ENCODE measurements at regions not wholly inside any gene's neighbourhood (a gene's known extent, or its start where the extent isn't known, plus 50 kb on each side); places are given as distances from the start of the nearest gene placed in this dataset.

DNA sequence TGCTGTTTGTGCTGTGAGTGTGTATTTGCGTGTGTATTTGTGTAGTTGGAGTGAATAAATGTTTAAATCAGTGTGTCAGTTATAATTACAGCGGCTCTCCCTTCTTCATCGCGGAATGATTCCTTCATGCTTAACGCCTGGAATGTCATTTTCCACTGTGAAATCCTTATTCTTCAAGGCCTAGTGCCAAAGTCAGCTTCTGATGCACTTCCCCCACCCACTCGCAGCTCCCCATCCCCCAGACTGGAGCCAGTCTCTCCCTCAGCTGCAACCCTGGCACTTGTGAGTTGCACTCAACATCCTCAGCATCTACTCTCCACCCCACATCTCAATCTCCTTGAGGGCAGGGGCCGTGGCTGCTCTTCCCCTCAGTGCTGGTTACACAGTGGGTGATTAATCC is 583.0 kb downstream of the BCOR start:
- Histone ChIP-seq H3K36me3 (ENCODE audit: control insufficient read depth, insufficient read depth, low read length) (no peaks in the 10 kb centered on the region), H3K27me3 (replicated peaks; ENCODE audit: control insufficient read depth, insufficient read depth, low read length) (no peaks in the 10 kb centered on the region), H3K9me3 (no peaks in the 10 kb centered on the region), H3K4me3 (ENCODE audit: low read depth, low read length) (no peak overlapping the region), H3K4me1 (no peaks in the 10 kb centered on the region)
- Mint-ChIP-seq H3K27ac (ENCODE audit: unreplicated experiment) (no peak overlapping the region), H3K27me3 (ENCODE audit: insufficient read depth, unreplicated experiment) (no peaks in the 10 kb centered on the region), H3K9me3 (ENCODE audit: unreplicated experiment) (no peaks in the 10 kb centered on the region), H3K4me1 (ENCODE audit: low read depth, unreplicated experiment) (no peaks in the 10 kb centered on the region), H3K36me3 (ENCODE audit: insufficient read depth, unreplicated experiment) (no peaks in the 10 kb centered on the region), H3K4me3 (ENCODE audit: unreplicated experiment) (no peak overlapping the region)
- TF ChIP-seq, protein P1, sequence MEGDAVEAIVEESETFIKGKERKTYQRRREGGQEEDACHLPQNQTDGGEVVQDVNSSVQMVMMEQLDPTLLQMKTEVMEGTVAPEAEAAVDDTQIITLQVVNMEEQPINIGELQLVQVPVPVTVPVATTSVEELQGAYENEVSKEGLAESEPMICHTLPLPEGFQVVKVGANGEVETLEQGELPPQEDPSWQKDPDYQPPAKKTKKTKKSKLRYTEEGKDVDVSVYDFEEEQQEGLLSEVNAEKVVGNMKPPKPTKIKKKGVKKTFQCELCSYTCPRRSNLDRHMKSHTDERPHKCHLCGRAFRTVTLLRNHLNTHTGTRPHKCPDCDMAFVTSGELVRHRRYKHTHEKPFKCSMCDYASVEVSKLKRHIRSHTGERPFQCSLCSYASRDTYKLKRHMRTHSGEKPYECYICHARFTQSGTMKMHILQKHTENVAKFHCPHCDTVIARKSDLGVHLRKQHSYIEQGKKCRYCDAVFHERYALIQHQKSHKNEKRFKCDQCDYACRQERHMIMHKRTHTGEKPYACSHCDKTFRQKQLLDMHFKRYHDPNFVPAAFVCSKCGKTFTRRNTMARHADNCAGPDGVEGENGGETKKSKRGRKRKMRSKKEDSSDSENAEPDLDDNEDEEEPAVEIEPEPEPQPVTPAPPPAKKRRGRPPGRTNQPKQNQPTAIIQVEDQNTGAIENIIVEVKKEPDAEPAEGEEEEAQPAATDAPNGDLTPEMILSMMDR (IDR thresholded peaks at IDR 0.05; ENCODE audit: insufficient read depth in 1 of 2, low read depth in 1 of 2, low read length in 1 of 2, severe bottlenecking in 1 of 2, unreplicated experiment in 1 of 2) = no peak
- DNase-seq = no peak
- CTCF ChIA-PET = no interaction called here
- no TSS peak for BruUV-seq (replicated peaks)
- intact Hi-C loops (cut with micrococcal nuclease; ENCODE audit: unreplicated experiment) = no loop called here
- POLR2A ChIA-PET = no interaction called here

- Histone ChIP-seq H3K36me3 (ENCODE audit: control insufficient read depth, insufficient read depth, low read length) (no peaks in the 10 kb centered on the region), H3K9me3 (no peaks in the 10 kb centered on the region), H3K4me3 (ENCODE audit: low read depth, low read length) (no peak overlapping the region), H3K4me1 (no peaks in the 10 kb centered on the region), H3K27me3 (replicated peaks; ENCODE audit: control insufficient read depth, insufficient read depth, low read length) (no peaks in the 10 kb centered on the region)
- no TSS peak for BruUV-seq (replicated peaks)
- no peaks in the 10 kb centered on the region for H3K4me1 Mint-ChIP-seq (ENCODE audit: low read depth, unreplicated experiment)
- no peak overlapping the region for H3K27ac Mint-ChIP-seq (ENCODE audit: unreplicated experiment)
- intact Hi-C loops (cut with micrococcal nuclease; ENCODE audit: unreplicated experiment) = no loop called here
- H3K9me3 Mint-ChIP-seq (ENCODE audit: unreplicated experiment) = no peaks in the 10 kb centered on the region
- TF ChIP-seq, protein P1 (IDR thresholded peaks at IDR 0.05; ENCODE audit: insufficient read depth in 1 of 2, low read depth in 1 of 2, low read length in 1 of 2, severe bottlenecking in 1 of 2, unreplicated experiment in 1 of 2) = no peak
- ChIA-PET CTCF (no interaction called here), POLR2A (no interaction called here)
- H3K36me3 Mint-ChIP-seq (ENCODE audit: insufficient read depth, unreplicated experiment) = no peaks in the 10 kb centered on the region
- no peak for DNase-seq
- no peak overlapping the region for H3K4me3 Mint-ChIP-seq (ENCODE audit: unreplicated experiment)
- peaks cover 3% of the 10 kb centered on the region for H3K27me3 Mint-ChIP-seq (ENCODE audit: insufficient read depth, unreplicated experiment)
Observed at GRCh38 chrX:39516427-39516841, 581.3 kb downstream of the BCOR start.

DNA sequence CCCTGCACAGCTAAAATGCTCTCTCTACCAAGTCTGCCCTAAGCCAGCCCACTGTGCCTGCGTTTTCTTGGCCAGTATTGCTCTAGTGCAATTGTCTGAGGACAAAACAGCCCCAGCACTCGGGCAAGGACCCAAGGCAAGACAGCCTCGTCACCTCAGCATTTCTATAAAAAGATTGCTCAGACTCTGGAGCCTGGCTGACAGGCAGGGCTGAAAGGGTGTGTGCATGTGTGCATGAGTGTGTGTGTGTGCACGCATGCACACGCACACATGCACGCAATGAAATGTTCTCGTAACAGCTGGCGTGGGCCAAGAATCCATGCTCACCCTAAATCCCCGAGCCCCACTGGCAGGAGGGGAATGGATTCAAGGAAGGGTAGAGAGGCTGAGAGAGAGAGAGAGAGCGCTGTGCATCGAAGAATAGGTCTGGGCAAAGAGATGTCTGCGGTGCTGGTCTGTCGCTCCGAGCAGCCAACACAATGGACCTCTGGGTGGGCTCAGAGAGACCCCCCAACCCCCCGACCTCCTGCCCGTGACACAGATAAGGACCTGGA is 579.2 kb downstream of the BCOR start:
- no peaks in the 10 kb centered on the region for H3K27me3 ChIP-seq (replicated peaks; ENCODE audit: control insufficient read depth, insufficient read depth, low read length)
- Mint-ChIP-seq H3K27me3 (ENCODE audit: insufficient read depth, unreplicated experiment) (peaks cover 3% of the 10 kb centered on the region), H3K4me1 (ENCODE audit: low read depth, unreplicated experiment) (no peaks in the 10 kb centered on the region), H3K9me3 (ENCODE audit: unreplicated experiment) (no peaks in the 10 kb centered on the region), H3K27ac (ENCODE audit: unreplicated experiment) (no peak overlapping the region), H3K4me3 (ENCODE audit: unreplicated experiment) (no peak overlapping the region), H3K36me3 (ENCODE audit: insufficient read depth, unreplicated experiment) (no peaks in the 10 kb centered on the region)
- TF ChIP-seq, protein P1 (IDR thresholded peaks at IDR 0.05; ENCODE audit: insufficient read depth in 1 of 2, low read depth in 1 of 2, low read length in 1 of 2, severe bottlenecking in 1 of 2, unreplicated experiment in 1 of 2) = no peak
- BruUV-seq (replicated peaks) = no TSS peak
- CTCF ChIA-PET = no interaction called here
- DNase-seq = no peak
- intact Hi-C loops (cut with micrococcal nuclease; ENCODE audit: unreplicated experiment) = no loop called here
- POLR2A ChIA-PET = no interaction called here
- no peaks in the 10 kb centered on the region for H3K9me3 ChIP-seq
- no peaks in the 10 kb centered on the region for H3K4me1 ChIP-seq
- no peaks in the 10 kb centered on the region for H3K36me3 ChIP-seq (ENCODE audit: control insufficient read depth, insufficient read depth, low read length)
- no peak overlapping the region for H3K4me3 ChIP-seq (ENCODE audit: low read depth, low read length)

Data from Caco-2 (cell line).